Esophagus muscularis mucosa (tissue), 3 donors: ENCODE measurements at regions not wholly inside any gene's neighbourhood (a gene's known extent, or its start where the extent isn't known, plus 50 kb on each side); places are given as distances from the start of the nearest gene placed in this dataset.

Experiments used
- POLR2A ChIP-seq: fragments of 450-650 bp; IDR thresholded peaks from one replicate; pipeline ENCODE4 v1.6.1; 2017; ENCODE audit warnings: antibody characterized with exemption, moderate library complexity, mild to moderate bottlenecking, low read depth
- TF ChIP-seq, protein P1 (sequence below), 3 experiments: fragments of 200-600 bp in 2 of 3; fragments of 450-650 bp in 1 of 3; sonication (generic) in 2 of 3; IDR thresholded peaks; one replicate each; pipeline ENCODE4 v1.5.1; 2017 to 2019; ENCODE audit warnings: antibody characterized with exemption in 3 of 3, mild to moderate bottlenecking in 2 of 3, moderate library complexity in 1 of 3

DNA sequence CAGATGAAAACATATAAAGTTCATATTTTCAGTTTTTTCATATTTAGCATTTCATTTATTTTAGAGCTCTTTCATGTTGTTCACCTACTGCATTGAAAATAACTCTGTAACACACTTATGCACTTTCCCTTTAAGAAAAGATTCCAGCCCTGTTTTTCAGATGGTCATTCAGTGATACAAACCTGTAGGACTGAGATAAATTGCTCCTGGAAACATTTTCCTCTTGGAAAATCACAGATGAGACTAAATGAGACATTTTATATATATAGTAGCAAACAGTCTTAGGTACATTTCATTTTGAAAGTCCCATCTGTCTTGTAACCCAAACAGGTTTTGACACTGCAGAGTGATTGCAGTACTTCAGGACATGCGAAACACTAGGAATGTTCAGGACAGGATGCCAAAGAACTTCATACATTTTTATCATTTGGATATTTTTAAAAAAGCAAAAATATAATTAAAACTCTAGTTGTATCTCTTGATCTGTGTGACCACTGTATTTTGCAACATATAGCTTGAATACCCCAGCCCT lies 412.4 kb downstream of the MTX2 start:
- TF ChIP-seq, protein P1, sequence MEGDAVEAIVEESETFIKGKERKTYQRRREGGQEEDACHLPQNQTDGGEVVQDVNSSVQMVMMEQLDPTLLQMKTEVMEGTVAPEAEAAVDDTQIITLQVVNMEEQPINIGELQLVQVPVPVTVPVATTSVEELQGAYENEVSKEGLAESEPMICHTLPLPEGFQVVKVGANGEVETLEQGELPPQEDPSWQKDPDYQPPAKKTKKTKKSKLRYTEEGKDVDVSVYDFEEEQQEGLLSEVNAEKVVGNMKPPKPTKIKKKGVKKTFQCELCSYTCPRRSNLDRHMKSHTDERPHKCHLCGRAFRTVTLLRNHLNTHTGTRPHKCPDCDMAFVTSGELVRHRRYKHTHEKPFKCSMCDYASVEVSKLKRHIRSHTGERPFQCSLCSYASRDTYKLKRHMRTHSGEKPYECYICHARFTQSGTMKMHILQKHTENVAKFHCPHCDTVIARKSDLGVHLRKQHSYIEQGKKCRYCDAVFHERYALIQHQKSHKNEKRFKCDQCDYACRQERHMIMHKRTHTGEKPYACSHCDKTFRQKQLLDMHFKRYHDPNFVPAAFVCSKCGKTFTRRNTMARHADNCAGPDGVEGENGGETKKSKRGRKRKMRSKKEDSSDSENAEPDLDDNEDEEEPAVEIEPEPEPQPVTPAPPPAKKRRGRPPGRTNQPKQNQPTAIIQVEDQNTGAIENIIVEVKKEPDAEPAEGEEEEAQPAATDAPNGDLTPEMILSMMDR (IDR thresholded peaks at IDR 0.05): no peak
- no peak for TF ChIP-seq POLR2A
